ENCODE measurements at regions not wholly inside any gene's neighbourhood (a gene's known extent, or its start where the extent isn't known, plus 50 kb on each side); places are given as distances from the start of the nearest gene placed in this dataset.

DNA sequence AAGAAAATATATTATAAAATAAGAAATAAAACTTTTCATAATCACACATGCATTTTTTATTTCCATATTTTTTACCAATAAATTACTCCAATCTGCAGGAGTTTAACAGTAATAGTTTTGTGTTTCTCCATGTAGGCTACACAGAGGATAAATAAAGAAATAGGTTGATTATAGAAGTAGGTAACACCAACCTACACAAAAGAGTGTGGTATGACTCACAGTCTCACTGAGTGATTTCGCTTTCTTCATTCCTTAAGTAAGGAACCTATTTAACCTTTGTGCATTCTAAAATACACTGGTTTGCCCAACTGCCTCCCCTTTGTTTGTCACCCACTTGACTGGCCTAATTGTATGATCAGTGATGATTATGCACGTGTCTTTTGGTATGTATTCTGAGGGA, 244.2 kb upstream of the RIMS1 start:
- H4K91ac ChIP-seq (ENCODE audit: insufficient read length, low read depth, low read length) = no peak overlapping the region
- no peaks in the 10 kb centered on the region for H3K27me3 ChIP-seq (ENCODE audit: insufficient read depth, low read length)
- no peak overlapping the region for H3K4ac ChIP-seq (ENCODE audit: low read depth, low read length)
- H3K27ac ChIP-seq (ENCODE audit: insufficient read length, low read depth, low read length) = no peak overlapping the region
- H2BK5ac ChIP-seq (ENCODE audit: insufficient read length, low read length) = no peak overlapping the region
- H3K27me3 Mint-ChIP-seq (ENCODE audit: low read depth) = no peaks in the 10 kb centered on the region
- no CpG with 5 or more reads among the region's 2 CpGs for WGBS (ENCODE audit: extremely low coverage, insufficient read length, low lambda C conversion rate)
- no peaks in the 10 kb centered on the region for H3K36me3 Mint-ChIP-seq (ENCODE audit: insufficient read depth in 1 of 3, low read depth in 3 of 3)
- H2BK12ac ChIP-seq (ENCODE audit: insufficient read length, low read depth, low read length) = no peak overlapping the region
- no peaks in the 10 kb centered on the region for H3K9me3 ChIP-seq (ENCODE audit: control insufficient read depth, low read depth, low read length)
- no peak overlapping the region for H2AK5ac ChIP-seq (ENCODE audit: insufficient read length, low read length)
- no peak overlapping the region for H3T11ph ChIP-seq (ENCODE audit: low read length)
- TF ChIP-seq, protein P1, sequence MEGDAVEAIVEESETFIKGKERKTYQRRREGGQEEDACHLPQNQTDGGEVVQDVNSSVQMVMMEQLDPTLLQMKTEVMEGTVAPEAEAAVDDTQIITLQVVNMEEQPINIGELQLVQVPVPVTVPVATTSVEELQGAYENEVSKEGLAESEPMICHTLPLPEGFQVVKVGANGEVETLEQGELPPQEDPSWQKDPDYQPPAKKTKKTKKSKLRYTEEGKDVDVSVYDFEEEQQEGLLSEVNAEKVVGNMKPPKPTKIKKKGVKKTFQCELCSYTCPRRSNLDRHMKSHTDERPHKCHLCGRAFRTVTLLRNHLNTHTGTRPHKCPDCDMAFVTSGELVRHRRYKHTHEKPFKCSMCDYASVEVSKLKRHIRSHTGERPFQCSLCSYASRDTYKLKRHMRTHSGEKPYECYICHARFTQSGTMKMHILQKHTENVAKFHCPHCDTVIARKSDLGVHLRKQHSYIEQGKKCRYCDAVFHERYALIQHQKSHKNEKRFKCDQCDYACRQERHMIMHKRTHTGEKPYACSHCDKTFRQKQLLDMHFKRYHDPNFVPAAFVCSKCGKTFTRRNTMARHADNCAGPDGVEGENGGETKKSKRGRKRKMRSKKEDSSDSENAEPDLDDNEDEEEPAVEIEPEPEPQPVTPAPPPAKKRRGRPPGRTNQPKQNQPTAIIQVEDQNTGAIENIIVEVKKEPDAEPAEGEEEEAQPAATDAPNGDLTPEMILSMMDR (conservative IDR thresholded peaks at IDR 0.05) = no peak
- no peaks in the 10 kb centered on the region for H3K79me1 ChIP-seq (ENCODE audit: insufficient read depth, low read depth, low read length, poor library complexity, severe bottlenecking)
- no peak overlapping the region for H4K8ac ChIP-seq (replicated peaks; ENCODE audit: insufficient read length, low read depth, low read length)
- H3K56ac ChIP-seq (ENCODE audit: insufficient read length, low read depth, low read length) = no peak overlapping the region
- H3K4me2 ChIP-seq (ENCODE audit: insufficient read depth, insufficient read length, low read length) = no peak overlapping the region
- no peak overlapping the region for H2BK20ac ChIP-seq (ENCODE audit: low read depth, low read length, poor library complexity, severe bottlenecking)
- no peak overlapping the region for H2BK120ac ChIP-seq (ENCODE audit: low read depth, low read length, poor library complexity, severe bottlenecking)
- no peak overlapping the region for H3K9ac ChIP-seq (ENCODE audit: extremely low read depth, insufficient read length, low read length)
- no peaks in the 10 kb centered on the region for H3K23me2 ChIP-seq (ENCODE audit: insufficient read length, low read depth, low read length, poor library complexity, severe bottlenecking)
- H4K20me1 ChIP-seq (ENCODE audit: control insufficient read depth, insufficient read depth, insufficient read length) = no peaks in the 10 kb centered on the region
- no peaks in the 10 kb centered on the region for H3K4me1 ChIP-seq (ENCODE audit: insufficient read depth, low read length)
- no peak overlapping the region for H3K4me3 Mint-ChIP-seq
- H3K23ac ChIP-seq (ENCODE audit: insufficient read length, low read depth, low read length) = no peak overlapping the region
- H3K9me3 Mint-ChIP-seq = 0 out of 5 replicates have a peak, but pooled peaks cover 0 to 2% of the 10 kb centered on the region in 2 experiments
- H2BK15ac ChIP-seq (ENCODE audit: low read depth, low read length) = no peak overlapping the region
- H3K27ac Mint-ChIP-seq = no peak overlapping the region
- H2AFZ ChIP-seq (ENCODE audit: low read length) = no peak overlapping the region
- H3K79me2 ChIP-seq (ENCODE audit: insufficient read depth, low read length) = no peaks in the 10 kb centered on the region
- DNase-seq = no peak
- no peak overlapping the region for H3K18ac ChIP-seq (ENCODE audit: insufficient read length, low read depth, low read length)
- peaks cover 0 to 5% of the 10 kb centered on the region in 2 experiments; a peak in 2 of 4 replicates for H3K4me1 Mint-ChIP-seq
- H3K14ac ChIP-seq (ENCODE audit: insufficient read depth, low read length) = no peak overlapping the region
- no peak overlapping the region for H4K5ac ChIP-seq (ENCODE audit: insufficient read length, low read depth, low read length)
